Parathyroid adenoma (tissue), 2 donors: ENCODE measurements at regions not wholly inside any gene's neighbourhood (a gene's known extent, or its start where the extent isn't known, plus 50 kb on each side); places are given as distances from the start of the nearest gene placed in this dataset.

ENCODE experiments used
- H2AFZ ChIP-seq: fragments of 300-600 bp; sonication (generic); one replicate; pipeline ENCODE4 v1.7.0; 2017; ENCODE audit warnings: antibody characterized with exemption, mild to moderate bottlenecking
- H3K27ac ChIP-seq: fragments of 300-600 bp; sonication (generic); one replicate; pipeline ENCODE4 v1.7.0; 2017
- H3K27me3 ChIP-seq: fragments of 300-600 bp; sonication (generic); one replicate; pipeline ENCODE4 v1.7.0; 2017; ENCODE audit warnings: low read length; ENCODE audit not compliant: control insufficient read depth, insufficient read depth
- H3K36me3 ChIP-seq: fragments of 300-600 bp; sonication (generic); one replicate; pipeline ENCODE4 v1.7.0; 2017; ENCODE audit warnings: low read length; ENCODE audit not compliant: control insufficient read depth, insufficient read depth
- H3K4me1 ChIP-seq: fragments of 300-600 bp; sonication (generic); one replicate; pipeline ENCODE4 v1.7.0; 2017; ENCODE audit warnings: control low read depth
- H3K4me2 ChIP-seq: fragments of 300-600 bp; sonication (generic); one replicate; pipeline ENCODE4 v1.7.0; 2017; ENCODE audit warnings: low read length
- H3K4me3 ChIP-seq: fragments of 300-600 bp; sonication (generic); one replicate; pipeline ENCODE4 v1.7.0; 2017; ENCODE audit warnings: low read depth, low read length
- H3K79me2 ChIP-seq: fragments of 300-600 bp; sonication (generic); one replicate; pipeline ENCODE4 v1.7.0; 2017; ENCODE audit warnings: control low read depth
- H3K9ac ChIP-seq: fragments of 300-600 bp; sonication (generic); one replicate; pipeline ENCODE4 v1.7.0; 2017; ENCODE audit warnings: mild to moderate bottlenecking
- H3K9me3 ChIP-seq: fragments of 300-600 bp; sonication (generic); one replicate; pipeline ENCODE4 v1.7.0; 2017; ENCODE audit warnings: low read length; ENCODE audit not compliant: control insufficient read depth
- TF ChIP-seq, protein P1 (sequence below): fragments of 300-600 bp; sonication (generic); IDR thresholded peaks from one replicate; pipeline ENCODE4 v1.7.0; 2017; ENCODE audit warnings: antibody characterized with exemption, mild to moderate bottlenecking
- donor health status: primary hyperparathyroidism.

DNA sequence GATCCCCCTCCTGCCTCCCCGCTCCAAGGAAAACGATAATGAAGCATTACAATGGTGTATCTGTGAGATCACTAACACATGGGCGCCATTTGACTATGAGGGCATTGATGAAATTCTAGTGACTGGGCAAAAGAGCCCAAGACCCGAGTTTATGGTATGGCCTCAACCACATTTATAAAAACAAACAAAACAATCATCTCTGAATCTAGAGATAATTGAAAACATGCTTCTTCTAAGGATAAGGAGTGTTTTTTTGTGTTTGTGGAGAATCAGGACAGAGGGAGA is 100.9 kb upstream of the SEMA6A start:
- H3K27ac ChIP-seq: no peak overlapping the region
- no peaks in the 10 kb centered on the region for H3K4me1 ChIP-seq
- no peaks in the 10 kb centered on the region for H3K9me3 ChIP-seq
- no peak overlapping the region for H2AFZ ChIP-seq
- H3K4me3 ChIP-seq: no peak overlapping the region
- H3K36me3 ChIP-seq: no peaks in the 10 kb centered on the region
- no peaks in the 10 kb centered on the region for H3K79me2 ChIP-seq
- no peak overlapping the region for H3K4me2 ChIP-seq
- no peak overlapping the region for H3K9ac ChIP-seq
- TF ChIP-seq, protein P1, sequence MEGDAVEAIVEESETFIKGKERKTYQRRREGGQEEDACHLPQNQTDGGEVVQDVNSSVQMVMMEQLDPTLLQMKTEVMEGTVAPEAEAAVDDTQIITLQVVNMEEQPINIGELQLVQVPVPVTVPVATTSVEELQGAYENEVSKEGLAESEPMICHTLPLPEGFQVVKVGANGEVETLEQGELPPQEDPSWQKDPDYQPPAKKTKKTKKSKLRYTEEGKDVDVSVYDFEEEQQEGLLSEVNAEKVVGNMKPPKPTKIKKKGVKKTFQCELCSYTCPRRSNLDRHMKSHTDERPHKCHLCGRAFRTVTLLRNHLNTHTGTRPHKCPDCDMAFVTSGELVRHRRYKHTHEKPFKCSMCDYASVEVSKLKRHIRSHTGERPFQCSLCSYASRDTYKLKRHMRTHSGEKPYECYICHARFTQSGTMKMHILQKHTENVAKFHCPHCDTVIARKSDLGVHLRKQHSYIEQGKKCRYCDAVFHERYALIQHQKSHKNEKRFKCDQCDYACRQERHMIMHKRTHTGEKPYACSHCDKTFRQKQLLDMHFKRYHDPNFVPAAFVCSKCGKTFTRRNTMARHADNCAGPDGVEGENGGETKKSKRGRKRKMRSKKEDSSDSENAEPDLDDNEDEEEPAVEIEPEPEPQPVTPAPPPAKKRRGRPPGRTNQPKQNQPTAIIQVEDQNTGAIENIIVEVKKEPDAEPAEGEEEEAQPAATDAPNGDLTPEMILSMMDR: no peak
- H3K27me3 ChIP-seq: no peaks in the 10 kb centered on the region

DNA sequence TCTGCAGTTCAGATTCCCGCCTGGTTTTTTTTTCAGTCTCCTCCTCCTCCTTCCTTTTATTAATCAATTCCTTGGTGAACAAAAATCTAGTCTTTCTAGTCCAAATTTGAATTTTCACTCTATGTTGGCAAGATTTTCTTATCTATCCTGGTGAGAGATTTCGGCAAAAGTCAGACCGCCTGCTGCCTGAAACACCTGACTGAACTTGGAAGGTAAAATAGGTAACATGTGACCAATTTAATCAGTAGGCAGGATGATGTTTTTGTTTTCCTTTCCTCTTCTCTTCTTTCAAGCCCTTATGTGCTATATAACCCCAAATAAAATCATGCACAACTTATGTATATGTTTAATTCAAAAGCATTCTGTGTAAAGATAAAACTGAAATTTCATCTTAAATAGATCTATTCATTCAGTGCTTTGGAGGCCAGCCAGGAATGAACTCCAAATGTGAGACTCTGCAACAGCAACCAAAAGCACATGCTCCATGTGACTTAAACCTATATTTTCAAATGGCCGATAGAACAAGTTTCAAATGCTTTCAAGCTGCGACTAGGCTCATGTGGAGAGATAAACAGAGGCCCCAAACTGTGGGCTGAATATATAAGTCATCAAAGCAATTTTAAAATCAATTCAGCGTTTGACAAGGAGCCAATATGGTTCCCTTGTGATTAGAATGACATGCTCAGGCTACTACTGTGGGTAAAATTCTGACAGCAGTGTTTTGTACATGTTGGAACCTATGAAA is 100.4 kb upstream of the SEMA6A start:
- no peak overlapping the region for H3K4me3 ChIP-seq
- H3K9me3 ChIP-seq: no peaks in the 10 kb centered on the region
- H3K79me2 ChIP-seq: no peaks in the 10 kb centered on the region
- no peaks in the 10 kb centered on the region for H3K4me1 ChIP-seq
- no peak overlapping the region for H3K4me2 ChIP-seq
- H2AFZ ChIP-seq: no peak overlapping the region
- no peaks in the 10 kb centered on the region for H3K36me3 ChIP-seq
- TF ChIP-seq, protein P1: no peak
- H3K9ac ChIP-seq: no peak overlapping the region
- no peaks in the 10 kb centered on the region for H3K27me3 ChIP-seq
- no peak overlapping the region for H3K27ac ChIP-seq

GRCh38 chr5:116673453-116673852 is 98.8 kb upstream of the SEMA6A start:
- Histone ChIP-seq H2AFZ (no peak overlapping the region), H3K9ac (no peak overlapping the region), H3K9me3 (no peaks in the 10 kb centered on the region), H3K36me3 (no peaks in the 10 kb centered on the region), H3K79me2 (no peaks in the 10 kb centered on the region), H3K27me3 (no peaks in the 10 kb centered on the region), H3K4me1 (no peaks in the 10 kb centered on the region), H3K27ac (no peak overlapping the region), H3K4me2 (no peak overlapping the region), H3K4me3 (no peak overlapping the region)
- TF ChIP-seq, protein P1: no peak

DNA sequence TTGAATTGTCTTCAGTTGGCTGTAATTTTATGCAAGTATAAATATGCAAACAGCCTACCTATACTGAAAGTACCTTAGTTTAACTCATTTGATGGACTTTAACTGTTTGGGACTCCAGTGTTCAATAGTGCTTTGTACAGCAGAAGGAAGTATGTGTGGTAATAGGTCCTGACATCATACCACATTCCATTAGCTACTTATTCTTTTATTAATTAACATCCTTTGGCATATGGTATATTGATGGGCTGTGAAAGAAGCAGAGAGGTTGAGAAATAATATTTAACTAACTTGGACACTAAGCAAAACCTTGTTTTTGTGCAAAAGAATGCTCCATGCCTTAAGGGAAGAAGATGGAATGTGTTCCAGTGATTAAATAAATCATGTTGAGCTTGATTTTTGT is 97.6 kb upstream of the SEMA6A start:
- H3K4me3 ChIP-seq: no peak overlapping the region
- H3K9me3 ChIP-seq: no peaks in the 10 kb centered on the region
- no peak overlapping the region for H3K4me2 ChIP-seq
- no peaks in the 10 kb centered on the region for H3K79me2 ChIP-seq
- TF ChIP-seq, protein P1: no peak
- H3K4me1 ChIP-seq: no peaks in the 10 kb centered on the region
- no peaks in the 10 kb centered on the region for H3K36me3 ChIP-seq
- H2AFZ ChIP-seq: no peak overlapping the region
- H3K27me3 ChIP-seq: no peaks in the 10 kb centered on the region
- no peak overlapping the region for H3K27ac ChIP-seq
- H3K9ac ChIP-seq: no peak overlapping the region

DNA sequence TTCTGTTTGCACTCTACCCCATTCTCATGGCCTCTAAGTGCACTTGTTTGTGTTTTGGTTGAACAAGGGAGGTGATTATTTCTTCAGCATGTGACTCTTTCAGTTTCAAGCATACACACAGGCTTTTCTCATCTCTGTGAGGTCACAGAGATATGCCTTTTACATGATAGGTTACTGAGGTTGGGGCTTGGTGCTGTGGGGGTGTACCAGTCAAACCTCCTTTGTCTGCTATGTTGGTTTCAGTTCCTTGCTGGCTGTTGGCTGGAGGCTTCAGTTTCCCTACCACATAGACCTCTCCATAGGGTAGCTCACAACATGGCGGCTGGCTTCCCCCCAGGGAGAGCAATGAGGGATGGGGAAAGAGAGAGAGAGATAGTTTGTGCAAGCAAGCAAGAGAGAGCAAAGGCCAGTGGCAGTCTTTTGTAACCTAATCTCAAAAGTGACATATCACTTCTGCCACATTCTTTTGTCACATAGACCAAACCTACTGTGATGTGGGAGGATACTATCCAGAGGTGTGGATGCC is 96.7 kb upstream of the SEMA6A start:
- H3K27ac ChIP-seq: no peak overlapping the region
- H3K9me3 ChIP-seq: no peaks in the 10 kb centered on the region
- H3K79me2 ChIP-seq: no peaks in the 10 kb centered on the region
- H3K36me3 ChIP-seq: no peaks in the 10 kb centered on the region
- H3K4me1 ChIP-seq: no peaks in the 10 kb centered on the region
- H3K4me3 ChIP-seq: no peak overlapping the region
- H3K9ac ChIP-seq: no peak overlapping the region
- TF ChIP-seq, protein P1: no peak
- no peaks in the 10 kb centered on the region for H3K27me3 ChIP-seq
- no peak overlapping the region for H3K4me2 ChIP-seq
- no peak overlapping the region for H2AFZ ChIP-seq
